DMS53 treated with DMSO at 0.1 percent for 48 hours (cell line): ENCODE measurements at regions not wholly inside any gene's neighbourhood (a gene's known extent, or its start where the extent isn't known, plus 50 kb on each side); places are given as distances from the start of the nearest gene placed in this dataset.
"Not testable (repeated sequence)": the region's sequence is repeated elsewhere in the genome, so short reads cannot be mapped to it uniquely, and the experiment has no call there.

ENCODE experiments used
- DNase-seq: peaks from one replicate; lab custom pipeline; 2025; ENCODE audit not compliant: unreplicated experiment; lab: John Stamatoyannopoulos, UW

DNA sequence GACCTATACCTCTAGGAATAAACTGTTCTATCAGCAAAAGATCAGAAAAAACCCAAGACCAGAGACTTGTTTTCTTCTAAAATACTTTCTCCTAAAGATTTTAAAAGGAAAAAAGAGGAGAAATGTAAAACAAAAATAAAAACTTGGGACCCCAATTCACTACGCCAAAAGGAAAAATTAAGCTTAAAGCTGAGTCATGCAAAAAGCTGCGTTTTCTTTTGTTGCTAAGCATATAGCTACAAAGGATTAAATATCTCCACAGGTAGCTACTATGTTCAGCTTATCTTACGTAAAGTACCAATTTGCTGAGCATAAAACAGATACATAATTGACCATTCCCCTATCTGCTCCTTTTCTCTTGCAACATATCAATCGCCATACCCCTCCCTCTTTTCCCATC lies 950.0 kb upstream of the NXPH2 start:
- no peak for DNase-seq

DNA sequence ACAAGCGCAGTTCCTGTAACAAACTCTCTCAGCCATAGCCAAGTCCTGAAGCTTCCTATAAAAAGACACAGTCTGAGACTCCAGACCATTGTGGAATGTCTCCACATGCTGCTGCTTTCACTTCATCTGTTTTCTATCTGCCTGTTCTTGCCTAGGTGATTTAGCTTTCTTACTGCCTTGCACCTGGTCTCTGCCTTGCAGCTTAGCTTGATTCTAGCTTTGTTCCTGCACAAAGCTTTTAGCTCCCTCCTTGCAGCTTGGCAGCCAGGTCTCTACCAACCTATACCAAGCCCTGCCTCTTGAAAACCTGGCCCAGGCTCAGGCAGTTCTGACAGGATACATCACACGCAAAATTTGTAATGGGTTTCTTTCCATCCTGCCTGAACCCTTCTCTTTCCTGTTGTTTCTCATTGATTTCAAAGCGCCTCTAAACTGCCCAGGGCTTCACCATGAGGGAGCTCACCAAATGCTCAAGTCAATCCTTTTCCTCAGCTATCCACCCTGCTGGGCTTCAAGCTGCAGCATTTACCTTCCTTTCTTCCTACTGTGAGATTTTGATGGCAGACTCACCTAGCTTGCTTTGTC lies 941.3 kb upstream of the NXPH2 start:
- no peak for DNase-seq

DNA sequence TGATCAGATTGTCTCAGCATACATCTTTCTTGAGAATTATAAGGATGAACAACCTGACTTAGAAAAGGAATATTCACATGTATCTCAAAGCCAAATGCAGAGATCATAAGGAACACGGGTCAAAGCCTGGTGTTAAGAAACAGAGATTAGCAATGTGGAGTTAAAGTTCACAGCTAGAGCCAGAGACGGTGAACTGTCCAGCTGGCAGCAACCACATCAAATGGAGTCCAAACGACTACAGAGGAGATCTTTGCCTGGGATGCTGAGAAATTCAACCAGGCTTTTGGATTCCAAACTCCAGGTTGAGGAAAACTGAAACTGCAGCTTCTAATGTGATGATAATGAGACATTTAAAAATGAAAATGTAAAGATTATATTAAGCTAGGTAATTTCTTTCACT lies 939.9 kb upstream of the NXPH2 start:
- DNase-seq = no peak

DNA sequence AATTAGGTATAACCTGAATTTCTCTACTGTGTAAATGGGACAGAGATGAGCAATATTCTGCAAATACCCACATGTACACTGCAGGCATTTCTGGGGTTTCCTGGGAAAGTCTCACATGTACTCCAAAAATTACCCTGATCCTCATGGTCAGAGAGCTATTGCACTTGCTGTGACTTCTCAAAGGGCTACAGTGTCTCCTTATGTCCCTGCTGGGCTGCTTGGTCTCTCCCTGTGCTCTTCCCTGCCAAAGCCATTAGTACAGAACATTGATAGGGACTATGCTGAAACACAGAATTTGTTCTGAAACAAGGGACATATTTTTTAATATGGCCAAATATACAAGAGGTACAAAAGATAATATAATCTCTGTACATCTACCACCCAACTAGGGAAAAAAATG lies 924.4 kb upstream of the NXPH2 start:
- no peak for DNase-seq

DNA sequence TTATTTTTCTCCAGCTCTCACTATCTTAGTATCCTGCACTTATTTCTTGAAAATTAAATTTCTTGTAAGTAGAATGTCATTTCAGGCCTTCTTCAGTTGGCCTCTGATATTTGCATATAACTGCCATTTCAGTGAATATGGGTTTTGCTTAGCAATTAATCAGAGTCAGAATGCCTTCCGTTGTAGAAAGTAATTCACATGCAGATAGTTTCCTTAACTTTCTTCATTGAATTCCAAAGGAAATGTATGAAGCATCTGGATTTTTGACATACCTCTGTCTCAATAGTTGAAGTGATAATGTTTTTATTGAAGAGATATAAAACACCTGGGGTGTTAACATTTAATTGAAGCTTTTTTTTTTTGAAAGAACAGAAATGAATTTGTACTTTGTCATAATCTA lies 914.1 kb upstream of the NXPH2 start:
- no peak for DNase-seq

DNA sequence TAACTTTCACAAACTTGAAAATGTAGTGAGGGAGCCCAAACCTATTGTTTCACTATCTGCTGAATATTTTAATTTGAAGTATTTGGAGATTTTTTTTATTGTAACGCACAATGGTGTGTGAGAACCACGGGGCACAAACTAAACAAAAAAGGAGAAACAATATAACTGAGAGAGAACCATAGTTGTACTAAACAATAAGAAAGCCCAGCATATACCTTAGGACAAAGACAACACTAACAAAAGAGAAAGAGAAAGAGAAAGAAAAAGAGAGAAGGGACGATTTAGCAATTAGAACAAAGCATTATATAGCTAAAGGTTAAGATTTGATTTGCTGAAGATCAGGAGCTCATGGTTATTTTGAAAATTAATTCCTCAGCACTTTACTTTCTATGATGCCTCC lies 906.0 kb upstream of the NXPH2 start:
- DNase-seq = no peak

DNA sequence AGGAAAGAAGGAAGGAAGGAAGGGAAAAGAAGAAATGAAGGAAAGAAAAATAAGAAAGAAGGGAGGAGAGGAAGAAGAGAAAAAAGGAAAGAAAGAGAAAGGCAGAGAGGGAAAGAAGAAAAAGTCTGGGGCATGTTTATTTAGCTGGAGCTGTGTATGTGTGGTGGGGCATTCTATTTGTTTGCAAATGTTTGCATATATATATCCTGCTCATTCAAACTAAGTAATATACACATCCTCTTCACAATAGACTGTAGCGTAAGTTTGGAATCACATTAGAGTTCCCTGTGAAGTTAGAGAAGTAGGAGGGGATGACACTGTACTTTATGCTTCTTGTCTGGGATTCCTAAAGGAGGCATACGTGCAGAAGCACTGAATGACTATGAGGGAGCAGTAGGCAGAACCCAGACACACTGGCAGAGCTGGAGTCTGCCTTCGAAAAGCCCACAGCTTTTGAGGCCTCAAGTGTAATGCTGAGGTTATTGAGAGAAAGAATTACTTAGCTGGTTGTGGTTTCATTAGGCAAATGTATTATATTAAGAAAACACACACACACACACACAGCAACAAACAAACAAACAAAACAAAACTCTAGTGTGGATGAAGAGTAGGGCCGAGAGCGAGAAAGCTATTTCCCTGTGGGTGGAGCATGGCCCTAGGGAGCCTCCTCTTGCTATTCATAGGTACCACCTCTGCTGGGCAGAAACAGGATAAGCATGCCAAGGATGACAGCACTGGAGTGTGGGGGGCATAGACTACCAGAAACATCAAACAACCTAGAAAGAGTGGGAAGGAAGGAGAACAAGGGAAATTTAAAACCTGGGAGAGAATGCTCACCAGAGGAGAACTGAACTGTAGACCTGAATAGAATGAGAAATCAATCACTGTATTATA lies 905.1 kb upstream of the NXPH2 start:
- no peak for DNase-seq

DNA sequence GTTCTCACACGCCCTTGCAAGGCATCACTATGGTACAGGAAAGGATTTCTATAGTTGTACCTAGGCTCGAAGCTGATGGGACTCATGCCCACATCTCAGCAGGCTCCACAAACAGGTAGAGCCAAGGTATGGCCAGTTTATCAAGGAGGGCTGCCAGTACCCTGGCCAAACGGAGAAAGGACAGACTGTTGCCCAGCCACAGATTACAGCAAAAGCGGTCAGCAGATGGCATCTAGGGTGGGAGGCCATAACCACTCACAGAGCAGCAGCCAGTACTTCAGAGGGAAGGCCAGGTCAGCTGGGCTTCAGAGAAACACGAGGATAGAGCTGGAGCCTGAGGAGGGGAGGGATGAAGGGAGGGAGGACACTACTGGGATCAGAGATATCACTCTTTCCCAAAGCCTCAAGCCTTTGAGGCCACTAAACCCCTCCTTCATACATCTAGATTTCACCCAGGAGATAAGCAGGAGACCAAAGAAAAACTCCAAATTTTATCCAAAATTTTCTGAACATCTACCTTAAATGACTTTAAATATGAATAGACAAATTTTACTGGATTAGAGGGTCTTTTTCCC lies 904.2 kb upstream of the NXPH2 start:
- DNase-seq = no peak

DNA sequence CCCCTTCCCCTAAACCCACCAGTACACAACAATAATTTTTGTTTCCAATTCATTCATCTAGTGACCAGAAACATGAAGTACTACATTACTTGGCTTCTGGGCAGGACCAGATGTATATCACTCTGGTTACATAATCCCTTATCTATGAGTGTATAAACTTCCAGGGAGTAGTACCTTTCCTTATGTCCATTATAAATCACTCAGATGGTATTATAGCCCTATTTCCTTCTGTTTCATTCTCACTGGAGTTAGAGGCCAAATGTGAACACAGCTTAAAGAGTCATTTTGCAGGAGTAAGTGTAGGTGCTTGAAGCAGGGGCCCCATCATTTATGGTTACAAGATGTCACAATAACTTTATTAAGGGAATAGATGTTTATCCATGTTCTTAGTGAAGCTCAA lies 894.4 kb upstream of the NXPH2 start:
- DNase-seq = no peak

DNA sequence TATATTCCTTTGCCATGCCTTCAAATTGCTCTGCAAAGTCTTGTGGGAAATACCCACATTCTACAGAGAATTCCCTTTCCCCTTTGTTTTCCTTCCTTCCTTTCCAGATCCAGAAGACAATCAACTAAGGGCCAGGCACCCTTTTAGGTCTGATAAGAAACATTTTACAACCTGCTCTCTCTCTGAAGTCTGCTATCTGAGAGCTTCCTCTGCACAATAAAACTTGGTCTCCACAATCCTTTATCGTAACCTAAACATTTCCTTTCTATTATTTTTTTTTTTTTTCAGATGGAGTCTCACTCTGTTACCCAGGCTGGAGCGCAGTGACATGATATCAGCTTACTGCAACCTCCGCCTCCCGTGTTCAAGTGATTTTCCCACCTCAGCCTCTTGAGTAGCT lies 893.3 kb upstream of the NXPH2 start:
- not testable (repeated sequence) for DNase-seq

DNA sequence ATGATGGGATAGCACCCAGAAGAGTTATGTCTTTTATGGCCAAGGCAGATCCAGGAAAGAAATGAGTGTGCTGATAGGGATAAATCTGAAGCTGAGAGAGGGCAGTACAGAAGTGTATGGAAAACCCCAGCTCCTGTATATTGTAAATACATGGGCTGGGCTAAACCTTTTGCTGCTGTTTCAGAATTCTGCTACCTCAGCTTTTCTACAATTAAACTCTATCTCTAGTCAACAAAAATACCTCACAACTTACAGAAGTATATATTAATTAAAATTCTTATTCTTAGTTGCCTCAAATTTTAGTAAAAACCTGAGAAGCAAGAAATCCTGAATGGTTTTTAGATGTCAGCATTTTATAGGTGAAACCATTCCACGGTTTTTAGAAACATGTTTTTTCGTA lies 889.5 kb upstream of the NXPH2 start:
- no peak for DNase-seq

DNA sequence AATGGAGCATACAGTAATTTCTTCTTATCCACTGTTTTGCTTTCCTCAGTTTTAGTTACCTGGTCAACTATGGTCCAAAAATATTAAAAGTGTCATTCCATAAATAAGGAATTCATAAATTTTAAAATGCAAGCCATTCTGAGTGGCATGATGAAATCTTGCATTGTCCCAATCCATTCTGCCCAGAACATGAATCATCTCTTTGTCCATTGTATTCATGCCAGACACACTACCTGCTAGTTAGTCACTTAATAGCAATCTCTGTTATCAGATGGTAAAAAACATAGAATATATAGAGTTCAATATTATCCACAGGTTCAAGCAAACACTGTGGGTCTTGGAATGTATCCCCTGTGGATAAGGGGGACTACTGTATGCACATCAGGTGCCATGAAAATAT lies 872.2 kb upstream of the NXPH2 start:
- DNase-seq = no peak

DNA sequence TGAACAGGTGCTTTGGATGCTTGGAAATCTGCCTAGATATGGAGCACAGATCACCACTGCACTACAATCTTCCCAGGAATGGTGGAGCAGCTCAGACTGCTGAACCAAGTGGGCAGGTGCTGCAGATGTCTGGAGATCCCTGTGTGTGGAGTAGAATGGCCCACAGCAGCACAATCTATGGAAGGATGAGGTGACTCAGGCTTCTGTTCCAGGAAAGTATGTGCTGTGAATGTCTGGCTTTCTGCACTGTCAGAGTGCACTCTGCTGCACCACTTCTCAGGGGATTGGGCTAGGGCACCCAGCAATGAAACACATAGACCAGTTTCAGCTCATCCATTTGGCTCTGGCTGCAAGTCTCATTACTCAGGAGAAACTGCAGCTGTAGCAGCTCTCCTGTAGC lies 865.4 kb upstream of the NXPH2 start:
- DNase-seq = peak; percentile 11

DNA sequence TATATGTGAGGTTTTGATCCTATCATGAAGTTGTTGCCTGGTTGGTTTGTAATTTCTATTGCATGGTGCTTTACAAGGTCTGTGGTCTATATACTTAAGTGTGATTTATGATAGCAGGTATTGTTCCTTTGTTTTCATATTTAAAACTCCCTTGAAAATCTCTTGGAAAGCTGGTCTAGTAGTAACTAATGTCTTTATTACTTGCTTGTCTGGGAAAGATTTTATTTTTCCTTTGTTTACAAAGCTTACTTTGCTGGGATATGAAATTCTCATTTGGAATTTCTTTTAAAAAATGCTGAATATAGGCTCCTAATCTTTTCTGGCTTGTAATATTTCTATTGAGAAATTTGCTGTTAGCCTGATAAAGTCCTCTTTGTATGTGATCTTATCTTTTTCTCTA lies 862.9 kb upstream of the NXPH2 start:
- DNase-seq = no peak

DNA sequence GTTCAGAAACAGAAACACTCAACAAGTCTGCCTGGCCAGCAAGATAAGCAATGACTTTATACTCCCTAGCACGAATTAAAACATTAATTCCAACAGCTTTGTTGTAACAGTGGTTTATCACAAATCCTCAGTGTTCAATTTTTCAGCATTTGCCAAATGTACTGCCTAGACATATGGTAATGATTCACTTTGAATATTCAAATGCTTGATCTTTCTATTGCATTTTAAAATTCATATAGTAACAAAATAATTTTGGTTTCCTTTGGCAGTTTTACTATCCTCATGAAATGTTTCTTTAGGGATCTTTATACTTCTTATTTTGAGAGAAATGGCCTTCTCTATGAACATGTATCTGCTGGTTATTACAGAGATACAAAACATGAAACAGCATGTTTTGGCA lies 851.8 kb upstream of the NXPH2 start:
- no peak for DNase-seq

DNA sequence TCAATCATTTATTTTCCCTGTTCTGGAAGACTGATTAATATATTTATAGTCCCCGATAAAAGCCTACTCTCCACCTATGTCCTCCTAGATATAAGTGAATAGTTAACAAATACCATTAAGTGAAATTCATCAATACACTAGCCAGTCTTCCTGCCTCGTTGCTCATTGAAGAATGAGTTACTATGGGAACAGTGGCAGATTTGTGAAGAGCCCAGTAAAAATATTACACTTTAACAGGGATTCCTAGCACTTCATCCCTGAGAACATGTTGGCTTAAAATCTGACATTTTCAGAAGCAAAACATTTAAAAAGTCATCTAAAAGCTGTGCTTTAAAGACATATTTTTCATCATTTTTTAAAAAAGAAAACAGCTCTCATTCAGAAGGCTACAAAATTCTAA lies 848.7 kb upstream of the NXPH2 start:
- no peak for DNase-seq

DNA sequence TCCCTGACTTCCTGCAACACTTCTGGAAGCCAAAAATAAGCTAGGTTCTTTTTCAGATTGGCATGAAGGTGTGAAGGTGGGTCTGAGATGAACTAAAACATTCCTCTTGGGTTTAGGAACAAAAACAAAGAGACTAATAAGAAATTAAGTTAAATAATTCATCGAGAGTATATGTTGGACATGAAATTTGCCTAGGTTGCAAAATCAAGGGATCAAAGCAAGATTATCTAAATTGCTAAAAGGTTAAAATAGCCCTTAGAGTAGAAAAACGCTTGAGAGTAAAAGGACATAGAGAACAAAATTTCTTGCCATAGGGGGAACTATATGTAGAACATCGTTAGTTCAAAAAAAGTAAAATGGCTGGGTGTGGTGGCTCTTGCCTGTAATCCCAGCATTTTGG lies 845.9 kb upstream of the NXPH2 start:
- no peak for DNase-seq

DNA sequence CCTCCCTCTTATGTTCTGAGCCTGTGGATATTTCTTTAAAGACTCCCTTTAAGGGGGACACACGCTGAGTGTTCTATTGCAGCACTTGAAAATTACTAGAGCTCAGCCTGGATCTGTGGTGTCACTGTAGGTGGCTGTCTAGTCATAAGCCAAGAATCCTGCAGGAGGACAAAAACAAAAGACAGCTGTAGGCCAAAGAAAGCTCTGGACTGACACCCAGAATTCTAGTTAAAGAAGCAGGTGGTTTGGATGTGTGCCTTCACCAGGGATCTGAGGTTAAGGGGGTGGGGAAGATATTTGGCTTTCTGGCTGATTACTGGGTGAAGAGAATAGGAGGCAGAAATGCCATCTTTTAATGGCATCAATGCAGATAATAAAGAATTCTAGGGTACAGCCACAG lies 842.5 kb upstream of the NXPH2 start:
- no peak for DNase-seq

DNA sequence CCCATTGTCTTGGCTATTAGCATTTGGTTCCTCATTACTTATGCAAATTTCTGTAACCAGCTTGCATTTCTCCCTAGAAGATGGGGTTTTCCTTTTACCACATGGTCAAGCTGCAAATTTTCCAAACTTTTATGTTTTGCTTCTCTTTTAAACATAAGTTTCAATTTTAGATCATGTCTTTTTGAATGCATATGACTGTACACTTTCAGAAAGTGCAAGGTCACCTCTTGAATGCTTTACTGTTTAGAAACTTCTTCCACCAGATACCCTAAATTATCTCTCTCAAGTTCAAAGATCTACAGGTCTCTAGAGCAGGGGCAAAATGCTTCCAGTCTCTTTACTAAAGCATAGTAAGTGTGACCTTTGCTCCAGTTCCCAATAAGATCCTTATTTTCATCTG lies 837.6 kb upstream of the NXPH2 start:
- DNase-seq = no peak

DNA sequence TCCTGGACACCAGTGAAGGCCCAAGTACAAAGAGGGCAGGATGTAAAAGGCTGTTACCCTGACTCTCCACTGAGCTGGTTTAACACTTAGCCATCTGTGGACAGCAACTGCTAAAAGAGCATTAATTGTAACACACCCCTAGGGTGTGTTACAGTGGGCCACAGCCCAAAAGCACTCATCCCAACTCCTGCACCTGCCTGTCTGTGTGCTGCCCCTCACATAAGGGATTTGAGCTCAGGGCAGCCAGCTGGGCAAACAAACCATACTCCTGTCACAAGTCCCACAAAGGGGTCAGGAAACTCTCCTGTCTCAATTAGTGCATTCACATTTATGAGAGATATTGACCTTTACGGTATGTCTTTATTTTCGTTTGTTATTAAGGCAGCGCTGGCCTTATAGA lies 833.1 kb upstream of the NXPH2 start:
- peak; percentile 27 for DNase-seq

DNA sequence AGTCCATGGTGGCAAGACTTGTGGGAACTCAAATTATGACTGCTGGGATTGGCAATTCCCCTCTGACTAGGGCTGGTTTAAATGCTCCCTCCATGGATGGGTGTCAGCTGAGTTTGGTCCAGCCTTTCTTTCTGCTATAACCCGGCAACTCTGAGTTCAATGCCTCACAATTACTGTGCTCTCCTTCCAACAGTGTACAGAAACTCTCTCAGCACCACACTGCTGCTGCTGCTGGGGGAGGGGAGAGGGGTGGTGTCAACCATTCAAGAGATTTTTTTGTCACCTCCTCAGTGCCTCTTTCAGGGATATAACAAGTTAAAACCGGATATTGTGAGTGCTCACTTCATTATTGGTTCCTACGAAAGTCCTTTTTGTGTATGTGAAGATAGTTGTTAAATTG lies 830.3 kb upstream of the NXPH2 start:
- no peak for DNase-seq

DNA sequence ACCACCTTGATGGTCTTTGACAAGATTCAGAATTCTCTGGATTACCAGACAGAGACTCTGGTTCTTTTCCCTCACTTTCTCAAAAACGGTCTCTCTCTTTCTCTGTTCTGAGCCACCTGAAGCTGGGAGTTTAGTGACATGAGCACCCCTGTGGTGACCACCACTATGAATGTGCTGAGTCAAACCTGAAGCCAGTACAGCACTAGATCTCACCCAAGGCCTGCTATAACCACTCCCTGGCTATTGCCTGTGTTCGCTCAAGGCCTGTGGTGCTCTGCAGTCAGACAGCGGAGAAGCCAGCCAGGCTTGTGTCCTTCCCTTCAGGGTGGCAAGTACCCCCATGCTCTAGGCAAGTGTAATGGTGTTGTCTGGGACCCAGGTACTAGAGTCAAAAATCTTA lies 828.9 kb upstream of the NXPH2 start:
- no peak for DNase-seq

DNA sequence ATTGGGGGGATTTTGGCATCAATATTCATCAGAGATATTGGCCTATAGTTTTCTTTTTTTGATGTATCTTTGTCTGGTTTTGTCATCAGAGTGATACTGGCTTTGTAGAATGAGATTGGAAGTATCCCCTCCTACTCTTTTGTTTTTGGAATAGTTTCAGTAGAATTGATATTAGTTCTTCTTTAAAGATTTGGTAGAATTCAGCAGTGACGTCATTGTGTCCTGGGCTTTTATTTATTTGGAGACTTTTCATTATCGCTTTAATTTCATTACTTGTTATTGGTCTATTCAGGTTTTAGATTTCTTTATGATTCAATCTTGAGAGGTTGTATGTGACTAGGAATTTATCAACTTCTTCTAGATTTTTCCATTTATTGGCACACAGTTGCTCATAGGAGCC lies 825.5 kb upstream of the NXPH2 start:
- no peak for DNase-seq
